ENCODE measurements at regions not wholly inside any gene's neighbourhood (a gene's known extent, or its start where the extent isn't known, plus 50 kb on each side); places are given as distances from the start of the nearest gene placed in this dataset.
"Not testable (repeated sequence)": the region's sequence is repeated elsewhere in the genome, so short reads cannot be mapped to it uniquely, and the experiment has no call there.

DNA sequence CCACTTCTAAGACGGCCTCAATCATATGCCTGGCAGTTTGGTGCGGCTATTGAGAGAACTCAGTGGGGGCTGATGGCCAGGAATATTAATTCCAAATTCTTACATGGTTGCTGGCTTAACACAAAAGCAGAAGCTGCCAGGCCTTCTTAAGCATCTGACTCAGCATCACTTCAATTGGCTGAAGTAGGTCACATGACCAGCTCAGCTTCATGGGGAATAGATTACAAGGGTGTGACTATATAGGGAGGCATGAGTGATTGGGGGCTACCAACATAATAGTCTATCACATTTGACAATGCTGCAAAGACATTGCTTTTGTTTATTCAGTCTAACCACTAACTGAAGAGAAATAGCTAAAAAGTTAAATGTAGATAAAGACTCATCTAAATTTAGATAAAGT, 101.6 kb upstream of the ANKRD28 start:
- no peaks in the 10 kb centered on the region for H3K36me3 ChIP-seq (ENCODE audit: control insufficient read depth in 2 of 2, extremely low read depth in 1 of 2, insufficient read depth in 1 of 2, low read length in 1 of 2)
- H3K36me3 Mint-ChIP-seq, result no peaks in the 10 kb centered on the region
- no peak overlapping the region for H3K27ac ChIP-seq (ENCODE audit: low read length)
- H3K9me3 ChIP-seq, result no peaks in the 10 kb centered on the region
- H3K27me3 Mint-ChIP-seq, result no peaks in the 10 kb centered on the region
- no peaks in the 10 kb centered on the region for H3K27me3 ChIP-seq (replicated peaks in 1 of 2; ENCODE audit: control insufficient read depth in 2 of 2, extremely low read depth in 1 of 2, insufficient read depth in 2 of 2, low read length in 1 of 2)
- 100% methylated on average over 1 of the region's 2 CpGs for WGBS (ENCODE audit: insufficient coverage)
- ChIA-PET CTCF (no interaction called here), POLR2A (interaction anchor here (0.6 to 0.7 kb wide), 2 partner anchors 9 to 206 kb away, joined by 4 to 6 read pairs; no protein-coding TSS in a partner anchor)
- H3K4me3 Mint-ChIP-seq, result no peak overlapping the region
- no peak for ATAC-seq (replicated peaks in 1 of 4)
- no peak overlapping the region for H3K27ac Mint-ChIP-seq
- no peaks in the 10 kb centered on the region for H3K4me1 ChIP-seq (ENCODE audit: control insufficient read depth in 1 of 2, extremely low read depth in 1 of 2, insufficient read depth in 2 of 2, low read length in 2 of 2)
- no peaks in the 10 kb centered on the region for H3K4me1 Mint-ChIP-seq
- no peak for DNase-seq
- no peak overlapping the region for H3K4me3 ChIP-seq (ENCODE audit: control insufficient read depth in 1 of 2, extremely low read depth in 1 of 2, low read length in 1 of 2)
- peaks cover 0 to 3% (median 0%) of the 10 kb centered on the region in 3 donors for H3K9me3 Mint-ChIP-seq

- no peak for DNase-seq
These were observed 105.4 kb upstream of the ANKRD28 start for GRCh38 chr3:15903164-15903563.

GRCh38 chr3:15903759-15904720, 106.3 kb upstream of the ANKRD28 start:
- Histone ChIP-seq H3K27ac (ENCODE audit: low read length) (no peak overlapping the region), H3K4me1 (ENCODE audit: control insufficient read depth in 1 of 2, extremely low read depth in 1 of 2, insufficient read depth in 2 of 2, low read length in 2 of 2) (no peaks in the 10 kb centered on the region), H3K9me3 (no peaks in the 10 kb centered on the region), H3K36me3 (ENCODE audit: control insufficient read depth in 2 of 2, extremely low read depth in 1 of 2, insufficient read depth in 1 of 2, low read length in 1 of 2) (no peaks in the 10 kb centered on the region), H3K27me3 (replicated peaks in 1 of 2; ENCODE audit: control insufficient read depth in 2 of 2, extremely low read depth in 1 of 2, insufficient read depth in 2 of 2, low read length in 1 of 2) (no peaks in the 10 kb centered on the region), H3K4me3 (ENCODE audit: control insufficient read depth in 1 of 2, extremely low read depth in 1 of 2, low read length in 1 of 2) (no peak overlapping the region)
- Mint-ChIP-seq H3K36me3 (no peaks in the 10 kb centered on the region), H3K4me3 (no peak overlapping the region), H3K27me3 (no peaks in the 10 kb centered on the region), H3K9me3 (no peaks in the 10 kb centered on the region), H3K27ac (no peak overlapping the region), H3K4me1 (no peaks in the 10 kb centered on the region)
- ChIA-PET CTCF (no interaction called here), POLR2A (no interaction called here)
- no peak for DNase-seq
- no peak for ATAC-seq (replicated peaks in 1 of 4)
- 90% methylated on average over 3 of the region's 7 CpGs for WGBS (ENCODE audit: insufficient coverage)

More at GRCh38 chr3:15903164-15903563, 105.4 kb upstream of the ANKRD28 start:
- no peak overlapping the region for H3K27ac Mint-ChIP-seq
- CTCF ChIA-PET, result no interaction called here
- Histone ChIP-seq H3K4me1 (ENCODE audit: control insufficient read depth in 1 of 2, extremely low read depth in 1 of 2, insufficient read depth in 2 of 2, low read length in 2 of 2) (no peaks in the 10 kb centered on the region), H3K27me3 (replicated peaks in 1 of 2; ENCODE audit: control insufficient read depth in 2 of 2, extremely low read depth in 1 of 2, insufficient read depth in 2 of 2, low read length in 1 of 2) (no peaks in the 10 kb centered on the region), H3K4me3 (ENCODE audit: control insufficient read depth in 1 of 2, extremely low read depth in 1 of 2, low read length in 1 of 2) (no peak overlapping the region), H3K9me3 (no peaks in the 10 kb centered on the region), H3K36me3 (ENCODE audit: control insufficient read depth in 2 of 2, extremely low read depth in 1 of 2, insufficient read depth in 1 of 2, low read length in 1 of 2) (no peaks in the 10 kb centered on the region), H3K27ac (ENCODE audit: low read length) (no peak overlapping the region)
- no peaks in the 10 kb centered on the region for H3K36me3 Mint-ChIP-seq
- H3K9me3 Mint-ChIP-seq, result no peaks in the 10 kb centered on the region
- no peaks in the 10 kb centered on the region for H3K4me1 Mint-ChIP-seq
- H3K27me3 Mint-ChIP-seq, result no peaks in the 10 kb centered on the region
- no peak for ATAC-seq (replicated peaks in 1 of 4)
- WGBS (ENCODE audit: insufficient coverage), result no CpG with 5 or more reads among the region's 3 CpGs
- H3K4me3 Mint-ChIP-seq, result no peak overlapping the region
- POLR2A ChIA-PET, result no interaction called here

- Histone ChIP-seq H3K36me3 (ENCODE audit: control insufficient read depth in 2 of 2, extremely low read depth in 1 of 2, insufficient read depth in 1 of 2, low read length in 1 of 2) (no peaks in the 10 kb centered on the region), H3K4me3 (ENCODE audit: control insufficient read depth in 1 of 2, extremely low read depth in 1 of 2, low read length in 1 of 2) (no peak overlapping the region), H3K4me1 (ENCODE audit: control insufficient read depth in 1 of 2, extremely low read depth in 1 of 2, insufficient read depth in 2 of 2, low read length in 2 of 2) (no peaks in the 10 kb centered on the region), H3K27ac (ENCODE audit: low read length) (no peak overlapping the region), H3K27me3 (replicated peaks in 1 of 2; ENCODE audit: control insufficient read depth in 2 of 2, extremely low read depth in 1 of 2, insufficient read depth in 2 of 2, low read length in 1 of 2) (no peaks in the 10 kb centered on the region), H3K9me3 (no peaks in the 10 kb centered on the region)
- ChIA-PET POLR2A (no interaction called here), CTCF (no interaction called here)
- Mint-ChIP-seq H3K4me3 (no peak overlapping the region), H3K36me3 (no peaks in the 10 kb centered on the region), H3K27me3 (no peaks in the 10 kb centered on the region), H3K27ac (no peak overlapping the region), H3K9me3 (no peaks in the 10 kb centered on the region), H3K4me1 (no peaks in the 10 kb centered on the region)
- DNase-seq (no peak), ATAC-seq (replicated peaks in 1 of 4) (no peak)
- no CpG with 5 or more reads among the region's 1 CpG for WGBS (ENCODE audit: insufficient coverage)
These were observed 107.3 kb upstream of the ANKRD28 start for GRCh38 chr3:15905041-15905440.

DNA sequence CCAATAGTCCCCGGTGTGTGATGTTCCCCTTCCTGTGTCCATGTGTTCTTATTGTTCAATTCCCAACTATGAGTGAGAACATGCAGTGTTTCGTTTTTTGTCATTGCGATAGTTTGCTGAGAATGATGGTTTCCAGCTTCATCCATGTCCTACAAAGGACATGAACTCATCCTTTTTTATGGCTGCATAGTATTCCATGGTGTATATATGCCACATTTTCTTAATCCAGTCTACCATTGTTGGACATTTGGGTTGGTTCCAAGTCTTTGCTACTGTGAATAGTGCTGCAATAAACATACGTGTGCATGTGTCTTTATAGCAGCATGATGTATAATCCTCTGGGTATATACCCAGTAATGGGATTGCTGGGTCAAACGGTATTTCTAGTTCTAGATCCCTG, 109.6 kb upstream of the ANKRD28 start:
- H3K9me3 Mint-ChIP-seq; H3K36me3 ChIP-seq (ENCODE audit: control insufficient read depth in 2 of 2, extremely low read depth in 1 of 2, insufficient read depth in 1 of 2, low read length in 1 of 2); H3K27ac Mint-ChIP-seq; CTCF ChIA-PET; H3K4me1 ChIP-seq (ENCODE audit: control insufficient read depth in 1 of 2, extremely low read depth in 1 of 2, insufficient read depth in 2 of 2, low read length in 2 of 2); ATAC-seq (replicated peaks in 1 of 4); H3K27me3 ChIP-seq (replicated peaks in 1 of 2; ENCODE audit: control insufficient read depth in 2 of 2, extremely low read depth in 1 of 2, insufficient read depth in 2 of 2, low read length in 1 of 2); H3K4me3 Mint-ChIP-seq; H3K9me3 ChIP-seq; POLR2A ChIA-PET; H3K4me3 ChIP-seq (ENCODE audit: control insufficient read depth in 1 of 2, extremely low read depth in 1 of 2, low read length in 1 of 2); DNase-seq; H3K36me3 Mint-ChIP-seq; H3K27me3 Mint-ChIP-seq; H3K4me1 Mint-ChIP-seq; H3K27ac ChIP-seq (ENCODE audit: low read length): not testable (repeated sequence)
- WGBS (ENCODE audit: insufficient coverage), result no CpG with 5 or more reads among the region's 5 CpGs

DNA sequence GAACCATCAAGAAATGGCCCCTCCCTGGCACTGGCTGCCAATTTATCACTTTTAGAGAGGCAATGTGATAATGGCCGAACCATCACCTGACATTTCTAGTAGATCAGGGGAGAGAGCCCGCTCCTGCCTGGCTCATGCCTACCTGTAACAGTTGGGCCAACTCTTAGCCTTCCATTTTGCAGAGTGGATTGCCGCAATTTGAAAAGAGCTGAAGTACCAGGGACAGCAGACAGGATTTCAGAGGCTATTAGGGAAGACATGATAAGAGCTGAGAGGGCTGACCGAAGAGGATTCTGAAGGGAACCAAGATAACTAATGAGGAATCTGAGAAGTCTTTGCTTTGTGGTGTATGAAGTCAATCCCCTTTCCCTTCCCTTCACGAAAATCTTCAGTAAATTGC, 121.2 kb upstream of the ANKRD28 start:
- no peaks in the 10 kb centered on the region for H3K4me1 ChIP-seq (ENCODE audit: control insufficient read depth in 1 of 2, extremely low read depth in 1 of 2, insufficient read depth in 2 of 2, low read length in 2 of 2)
- Mint-ChIP-seq H3K36me3 (peaks cover 3% of the 10 kb centered on the region), H3K4me1 (no peaks in the 10 kb centered on the region), H3K27ac (no peak overlapping the region), H3K27me3 (peaks cover 0 to 6% of the 10 kb centered on the region in 2 donors), H3K9me3 (peaks cover 0 to 2% (median 0%) of the 10 kb centered on the region in 3 donors), H3K4me3 (no peak overlapping the region)
- DNase-seq (no peak), ATAC-seq (replicated peaks in 1 of 4) (no peak)
- 93% methylated on average over 3 of the region's 5 CpGs for WGBS (ENCODE audit: insufficient coverage)
- ChIA-PET CTCF (no interaction called here), POLR2A (no interaction called here)
- no peak overlapping the region for H3K27ac ChIP-seq (ENCODE audit: low read length)
- no peak overlapping the region for H3K4me3 ChIP-seq (ENCODE audit: control insufficient read depth in 1 of 2, extremely low read depth in 1 of 2, low read length in 1 of 2)
- no peaks in the 10 kb centered on the region for H3K36me3 ChIP-seq (ENCODE audit: control insufficient read depth in 2 of 2, extremely low read depth in 1 of 2, insufficient read depth in 1 of 2, low read length in 1 of 2)
- H3K9me3 ChIP-seq, result no peaks in the 10 kb centered on the region
- H3K27me3 ChIP-seq (replicated peaks in 1 of 2; ENCODE audit: control insufficient read depth in 2 of 2, extremely low read depth in 1 of 2, insufficient read depth in 2 of 2, low read length in 1 of 2), result peaks cover 0 to 5% of the 10 kb centered on the region in 2 experiments

All from T-cell (primary cell).